Chondrocyte (in vitro differentiated cells): ENCODE measurements at regions not wholly inside any gene's neighbourhood (a gene's known extent, or its start where the extent isn't known, plus 50 kb on each side); places are given as distances from the start of the nearest gene placed in this dataset.

ENCODE experiments used
- DNase-seq: peaks from one replicate; pipeline ENCODE4 v3.0.0; 2021; ENCODE audit warnings: mixed read lengths, low spot score
- H3K27ac Mint-ChIP-seq: one replicate; pipeline ENCODE4 v1.8.0; 2021; ENCODE audit warnings: mild to moderate bottlenecking, moderate library complexity, mixed read lengths; ENCODE audit not compliant: unreplicated experiment
- H3K27me3 Mint-ChIP-seq: 2 replicates; pipeline ENCODE4 v1.8.0; 2021; ENCODE audit warnings: low read depth, mixed read lengths
- H3K36me3 Mint-ChIP-seq: 2 replicates; pipeline ENCODE4 v1.8.0; 2021; ENCODE audit warnings: low read depth, mixed read lengths
- H3K4me1 Mint-ChIP-seq: 2 replicates; pipeline ENCODE4 v1.8.0; 2021; ENCODE audit warnings: low read depth, mild to moderate bottlenecking, mixed read lengths
- H3K4me3 Mint-ChIP-seq: one replicate; pipeline ENCODE4 v1.8.0; 2021; ENCODE audit warnings: mild to moderate bottlenecking, moderate library complexity, mixed read lengths; ENCODE audit not compliant: unreplicated experiment
- H3K9me3 Mint-ChIP-seq: 2 replicates; pipeline ENCODE4 v1.8.0; 2021; ENCODE audit warnings: low read depth, mixed read lengths
- TF ChIP-seq, protein P1 (sequence below): fragments of 200-600 bp; sonication (generic); IDR thresholded peaks from 2 replicates; pipeline ENCODE4 v1.5.0; 2021; ENCODE audit warnings: antibody characterized with exemption, mild to moderate bottlenecking, moderate library complexity

DNA sequence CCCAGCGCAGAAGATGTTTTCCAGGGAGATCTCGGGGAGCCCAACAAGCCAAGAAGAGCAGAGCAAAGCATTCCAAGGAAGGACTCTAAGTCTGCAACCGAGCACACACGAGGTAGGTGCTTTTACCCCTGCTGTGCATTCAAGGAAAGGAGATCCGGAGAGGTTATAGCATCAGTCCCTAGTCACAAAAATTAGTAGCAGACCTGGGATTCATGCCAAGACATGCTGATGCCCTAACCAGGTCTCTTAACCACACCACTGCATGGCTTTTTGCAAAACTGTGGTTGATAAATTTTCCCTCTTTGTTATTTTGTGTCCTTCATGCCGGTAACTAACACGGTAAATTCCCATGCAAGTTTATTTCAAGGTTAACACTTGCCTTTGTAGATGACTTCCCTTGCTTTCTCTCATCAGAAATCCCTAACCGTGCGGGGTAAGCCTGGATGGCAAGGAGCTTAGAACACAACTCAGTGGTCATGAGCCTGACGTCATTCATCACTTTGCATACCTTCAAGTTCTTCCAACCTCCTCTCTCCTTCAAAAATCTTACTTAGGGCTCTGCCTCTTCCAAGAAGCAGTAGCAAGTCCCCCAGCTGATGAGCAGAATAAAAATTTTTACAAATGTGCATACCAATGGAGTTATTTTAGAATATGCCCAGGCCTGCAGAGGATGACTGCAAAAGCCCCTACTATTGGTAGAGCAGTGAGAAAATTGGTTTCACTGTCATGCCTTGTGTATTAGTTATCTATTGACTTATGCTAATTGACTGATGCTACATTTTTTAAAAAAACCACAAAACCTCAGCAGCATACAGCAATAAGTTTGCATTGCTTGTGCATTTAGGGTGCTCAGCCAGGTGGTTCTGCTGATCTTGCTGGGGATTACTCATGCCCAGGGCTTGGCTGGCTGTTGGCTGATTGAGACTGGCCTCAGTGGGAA lies 465.1 kb downstream of the MN1 start:
- Mint-ChIP-seq H3K4me1 (peaks cover 16% of the 10 kb centered on the region), H3K27me3 (no peaks in the 10 kb centered on the region), H3K36me3 (no peaks in the 10 kb centered on the region), H3K27ac (no peak overlapping the region), H3K4me3 (no peak overlapping the region), H3K9me3 (peaks cover 6% of the 10 kb centered on the region)
- TF ChIP-seq, protein P1, sequence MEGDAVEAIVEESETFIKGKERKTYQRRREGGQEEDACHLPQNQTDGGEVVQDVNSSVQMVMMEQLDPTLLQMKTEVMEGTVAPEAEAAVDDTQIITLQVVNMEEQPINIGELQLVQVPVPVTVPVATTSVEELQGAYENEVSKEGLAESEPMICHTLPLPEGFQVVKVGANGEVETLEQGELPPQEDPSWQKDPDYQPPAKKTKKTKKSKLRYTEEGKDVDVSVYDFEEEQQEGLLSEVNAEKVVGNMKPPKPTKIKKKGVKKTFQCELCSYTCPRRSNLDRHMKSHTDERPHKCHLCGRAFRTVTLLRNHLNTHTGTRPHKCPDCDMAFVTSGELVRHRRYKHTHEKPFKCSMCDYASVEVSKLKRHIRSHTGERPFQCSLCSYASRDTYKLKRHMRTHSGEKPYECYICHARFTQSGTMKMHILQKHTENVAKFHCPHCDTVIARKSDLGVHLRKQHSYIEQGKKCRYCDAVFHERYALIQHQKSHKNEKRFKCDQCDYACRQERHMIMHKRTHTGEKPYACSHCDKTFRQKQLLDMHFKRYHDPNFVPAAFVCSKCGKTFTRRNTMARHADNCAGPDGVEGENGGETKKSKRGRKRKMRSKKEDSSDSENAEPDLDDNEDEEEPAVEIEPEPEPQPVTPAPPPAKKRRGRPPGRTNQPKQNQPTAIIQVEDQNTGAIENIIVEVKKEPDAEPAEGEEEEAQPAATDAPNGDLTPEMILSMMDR, result no peak
- no peak for DNase-seq

DNA sequence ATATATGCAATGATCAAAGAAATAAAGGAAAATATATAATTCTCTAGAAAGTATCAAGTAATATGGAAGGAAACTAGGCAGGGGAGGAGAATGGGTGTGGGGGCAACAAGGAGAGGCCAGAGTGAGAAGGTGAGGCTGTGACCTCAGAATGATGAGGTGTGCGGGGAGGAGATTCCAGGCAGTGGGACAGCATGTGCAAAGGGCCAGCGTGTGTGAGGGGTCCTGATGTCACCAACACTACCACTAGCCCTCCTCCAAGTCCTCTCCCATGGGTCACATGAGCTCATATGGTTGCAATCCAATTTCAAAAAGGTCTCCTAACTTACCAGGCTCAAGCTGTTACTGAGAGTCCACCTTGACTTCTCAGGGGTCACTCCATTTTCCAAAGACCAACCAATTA lies 463.9 kb downstream of the MN1 start:
- Mint-ChIP-seq H3K4me3 (no peak overlapping the region), H3K27me3 (no peaks in the 10 kb centered on the region), H3K36me3 (peaks cover 1% of the 10 kb centered on the region), H3K27ac (no peak overlapping the region), H3K4me1 (peaks cover 7% of the 10 kb centered on the region), H3K9me3 (peaks cover 8% of the 10 kb centered on the region)
- no peak for DNase-seq
- TF ChIP-seq, protein P1, result no peak

DNA sequence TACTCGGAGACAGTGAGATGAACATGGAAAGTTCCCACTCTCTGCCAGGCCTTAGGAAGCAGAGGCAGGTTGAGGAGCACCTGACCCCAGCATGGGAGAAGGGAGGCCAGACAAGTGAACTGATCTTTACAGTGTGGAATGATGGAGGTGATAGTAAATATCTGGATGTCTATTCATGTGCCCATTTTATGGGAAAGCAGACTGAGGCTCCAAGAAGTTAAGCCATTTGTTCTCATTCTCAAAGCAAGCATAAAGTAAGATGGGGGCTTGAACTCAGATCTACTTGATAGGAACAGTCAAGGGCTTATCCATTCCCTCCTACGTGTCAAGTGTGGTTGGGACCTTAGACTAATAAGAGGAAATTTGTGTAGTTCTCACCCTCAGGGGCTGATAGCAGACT lies 461.5 kb downstream of the MN1 start:
- DNase-seq, result no peak
- peaks cover 7% of the 10 kb centered on the region for H3K4me1 Mint-ChIP-seq
- peaks cover 10% of the 10 kb centered on the region for H3K9me3 Mint-ChIP-seq
- no peak overlapping the region for H3K27ac Mint-ChIP-seq
- H3K4me3 Mint-ChIP-seq, result no peak overlapping the region
- no peaks in the 10 kb centered on the region for H3K27me3 Mint-ChIP-seq
- TF ChIP-seq, protein P1, result no peak
- peaks cover 5% of the 10 kb centered on the region for H3K36me3 Mint-ChIP-seq

GRCh38 chr22:27344546-27344945 lies 457.0 kb downstream of the MN1 start:
- Mint-ChIP-seq H3K36me3 (peaks cover 5% of the 10 kb centered on the region), H3K4me1 (no peaks in the 10 kb centered on the region), H3K9me3 (peaks cover 12% of the 10 kb centered on the region), H3K27me3 (no peaks in the 10 kb centered on the region), H3K4me3 (no peak overlapping the region), H3K27ac (no peak overlapping the region)
- TF ChIP-seq, protein P1, result no peak
- no peak for DNase-seq

DNA sequence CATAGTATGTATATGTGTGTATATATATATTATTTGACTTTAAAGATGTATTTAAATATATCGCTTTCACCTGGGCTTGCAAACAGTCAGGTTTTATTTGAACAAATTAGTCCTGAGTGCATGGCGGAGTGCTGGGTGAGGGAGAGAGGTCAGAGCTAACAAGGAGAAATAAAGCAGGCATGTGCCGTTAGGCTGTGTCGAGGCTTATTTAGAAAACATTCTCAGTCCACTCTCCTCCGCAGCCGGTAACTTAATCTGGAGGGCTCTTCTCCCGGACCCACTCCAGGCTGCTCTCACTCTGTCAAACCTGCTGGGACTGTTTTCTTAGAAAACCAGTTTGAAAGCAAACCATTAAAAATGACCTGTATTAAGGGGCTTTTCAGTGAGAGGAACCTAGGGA lies 455.9 kb downstream of the MN1 start:
- H3K27me3 Mint-ChIP-seq, result no peaks in the 10 kb centered on the region
- H3K4me3 Mint-ChIP-seq, result no peak overlapping the region
- DNase-seq, result no peak
- TF ChIP-seq, protein P1, result no peak
- H3K9me3 Mint-ChIP-seq, result peaks cover 19% of the 10 kb centered on the region
- H3K36me3 Mint-ChIP-seq, result peaks cover 8% of the 10 kb centered on the region
- H3K27ac Mint-ChIP-seq, result no peak overlapping the region
- no peaks in the 10 kb centered on the region for H3K4me1 Mint-ChIP-seq
